GM12864 (cell line): ENCODE measurements at regions not wholly inside any gene's neighbourhood (a gene's known extent, or its start where the extent isn't known, plus 50 kb on each side); places are given as distances from the start of the nearest gene placed in this dataset.

Source experiments
- DNase-seq: peaks from one replicate; pipeline ENCODE4 v3.0.0-alpha.2; 2011; ENCODE audit warnings: low read depth
- H3K4me3 ChIP-seq: 2 replicates; pipeline ENCODE4 v1.5.1; 2011; ENCODE audit warnings: mild to moderate bottlenecking, low read depth, low read length, control low read depth
- CTCF ChIP-seq: IDR thresholded peaks from 2 replicates; pipeline ENCODE4 v1.5.1; 2011; ENCODE audit warnings: low read depth, mild to moderate bottlenecking, moderate library complexity, low read length, control low read depth, inconsistent platforms; ENCODE audit errors: missing control alignments

DNA sequence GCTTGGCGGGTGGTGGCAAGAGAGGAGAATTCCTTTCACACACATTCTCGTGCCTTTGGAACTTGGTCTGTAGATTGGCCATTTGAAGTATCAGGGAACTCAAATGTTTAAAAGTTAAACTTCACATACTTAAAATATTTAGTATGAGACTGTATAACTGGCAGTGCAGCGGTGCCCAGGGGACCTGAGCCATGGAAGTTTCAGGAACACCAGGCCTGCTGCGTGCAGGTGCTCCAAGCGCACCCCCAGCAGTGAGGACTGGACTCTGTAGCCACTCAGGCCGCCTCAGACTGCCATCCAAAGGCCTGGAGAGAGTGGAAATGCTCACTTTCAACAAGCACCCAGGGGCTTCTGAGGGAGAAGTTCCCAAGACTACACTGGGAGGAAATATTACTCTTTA lies 273.5 kb upstream of the IRX2 start:
- TF ChIP-seq CTCF = no peak
- DNase-seq = no peak
- H3K4me3 ChIP-seq = no peak overlapping the region

GRCh38 chr5:3024554-3024953 lies 273.1 kb upstream of the IRX2 start:
- no peak for TF ChIP-seq CTCF
- no peak overlapping the region for H3K4me3 ChIP-seq
- DNase-seq = no peak

- no peak overlapping the region for H3K4me3 ChIP-seq
- no peak for TF ChIP-seq CTCF
- no peak for DNase-seq
Observed at GRCh38 chr5:3024126-3024525, 272.6 kb upstream of the IRX2 start.

- H3K4me3 ChIP-seq = no peak overlapping the region
- no peak for TF ChIP-seq CTCF
- no peak for DNase-seq
Observed at GRCh38 chr5:3023656-3024055, 272.2 kb upstream of the IRX2 start.

DNA sequence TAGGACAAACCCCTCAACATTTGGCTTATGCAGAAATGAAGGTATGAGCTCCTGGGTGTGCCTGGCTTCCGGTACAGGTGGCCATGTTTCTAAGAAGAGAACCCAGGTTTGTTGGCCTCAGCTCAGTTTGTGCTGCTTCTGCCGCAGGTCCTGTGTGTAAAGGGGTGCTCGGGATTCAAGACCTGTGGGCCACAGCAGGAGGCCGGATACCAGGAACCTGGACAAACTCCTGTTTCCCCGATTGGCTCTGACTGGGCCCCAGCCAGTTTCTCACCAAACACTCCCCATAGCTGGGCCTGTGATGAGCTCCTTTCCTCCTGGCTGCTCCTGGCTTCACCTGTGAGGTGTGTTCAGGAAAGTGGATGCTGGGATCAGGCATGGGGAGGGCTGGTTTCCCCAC lies 271.2 kb upstream of the IRX2 start:
- H3K4me3 ChIP-seq = no peak overlapping the region
- no peak for DNase-seq
- no peak for TF ChIP-seq CTCF

- no peak overlapping the region for H3K4me3 ChIP-seq
- DNase-seq = no peak
- TF ChIP-seq CTCF = no peak
Observed at GRCh38 chr5:3020426-3020825, 268.9 kb upstream of the IRX2 start.

GRCh38 chr5:3019045-3019444 lies 267.6 kb upstream of the IRX2 start:
- no peak for DNase-seq
- H3K4me3 ChIP-seq = no peak overlapping the region
- TF ChIP-seq CTCF = no peak
